ENCODE measurements at regions not wholly inside any gene's neighbourhood (a gene's known extent, or its start where the extent isn't known, plus 50 kb on each side); places are given as distances from the start of the nearest gene placed in this dataset.

GRCh38 chr12:89838833-89839232, 130.2 kb upstream of the ATP2B1 start:
- Histone ChIP-seq H3K79me2 (replicated peaks; ENCODE audit: insufficient read depth, low read length) (no peaks in the 10 kb centered on the region), H3K27me3 (ENCODE audit: insufficient read depth, low read depth, low read length) (peaks cover 2% of the 10 kb centered on the region), H3K27ac (ENCODE audit: low read length) (no peak overlapping the region), H3K36me3 (ENCODE audit: insufficient read depth, low read length) (no peaks in the 10 kb centered on the region), H3K9me3 (ENCODE audit: low read length) (no peaks in the 10 kb centered on the region), H3K4me2 (ENCODE audit: low read length) (no peak overlapping the region), H3K9ac (ENCODE audit: low read length) (no peak overlapping the region), H2AFZ (ENCODE audit: low read depth, low read length) (no peak overlapping the region), H3K9me2 (ENCODE audit: insufficient read depth, low read length) (no peaks in the 10 kb centered on the region), H3K4me3 (ENCODE audit: low read length) (no peak overlapping the region), H4K20me1 (ENCODE audit: insufficient read depth) (no peaks in the 10 kb centered on the region), H3F3A (ENCODE audit: insufficient read depth, low read length, poor library complexity, severe bottlenecking) (no peaks in the 10 kb centered on the region)
- no peak for TF ChIP-seq MXI1 (conservative IDR thresholded peaks at IDR 0.05; ENCODE audit: poor library complexity, severe bottlenecking)
- TF ChIP-seq REST (IDR thresholded peaks at IDR 0.05; ENCODE audit: borderline replicate concordance), result no peak
- TF ChIP-seq EZH2 (IDR thresholded peaks at IDR 0.05; ENCODE audit: borderline replicate concordance, insufficient read depth, low read length, poor library complexity, severe bottlenecking), result no peak
- TF ChIP-seq CTCF (IDR thresholded peaks at IDR 0.05; ENCODE audit: poor library complexity, severe bottlenecking), result no peak
- no peak for TF ChIP-seq EP300 (conservative IDR thresholded peaks at IDR 0.05; ENCODE audit: poor library complexity, severe bottlenecking)
- TF ChIP-seq SMC3 (conservative IDR thresholded peaks at IDR 0.05; ENCODE audit: poor library complexity), result no peak
- TF ChIP-seq RAD21 (conservative IDR thresholded peaks at IDR 0.05), result no peak
- no peak for TF ChIP-seq POLR2AphosphoS5 (IDR thresholded peaks at IDR 0.05)
- no peak for TF ChIP-seq TAF1 (IDR thresholded peaks at IDR 0.05; ENCODE audit: low read depth)

GRCh38 chr12:89836026-89836425, 127.4 kb upstream of the ATP2B1 start:
- no peak for TF ChIP-seq SMC3 (conservative IDR thresholded peaks at IDR 0.05; ENCODE audit: poor library complexity)
- no peak for TF ChIP-seq REST (IDR thresholded peaks at IDR 0.05; ENCODE audit: borderline replicate concordance)
- TF ChIP-seq EP300 (conservative IDR thresholded peaks at IDR 0.05; ENCODE audit: poor library complexity, severe bottlenecking), result no peak
- TF ChIP-seq RAD21 (conservative IDR thresholded peaks at IDR 0.05), result no peak
- no peak for TF ChIP-seq MXI1 (conservative IDR thresholded peaks at IDR 0.05; ENCODE audit: poor library complexity, severe bottlenecking)
- no peak for TF ChIP-seq TAF1 (IDR thresholded peaks at IDR 0.05; ENCODE audit: low read depth)
- no peak for TF ChIP-seq POLR2AphosphoS5 (IDR thresholded peaks at IDR 0.05)
- H3K27ac ChIP-seq (ENCODE audit: low read length), result no peak overlapping the region
- H3K9ac ChIP-seq (ENCODE audit: low read length), result no peak overlapping the region
- H3K4me3 ChIP-seq (ENCODE audit: low read length), result no peak overlapping the region
- H3K4me2 ChIP-seq (ENCODE audit: low read length), result no peak overlapping the region
- no peaks in the 10 kb centered on the region for H3K79me2 ChIP-seq (replicated peaks; ENCODE audit: insufficient read depth, low read length)
- H3K36me3 ChIP-seq (ENCODE audit: insufficient read depth, low read length), result no peaks in the 10 kb centered on the region
- H4K20me1 ChIP-seq (ENCODE audit: insufficient read depth), result no peaks in the 10 kb centered on the region
- H2AFZ ChIP-seq (ENCODE audit: low read depth, low read length), result no peak overlapping the region
- no peaks in the 10 kb centered on the region for H3K9me2 ChIP-seq (ENCODE audit: insufficient read depth, low read length)
- H3K9me3 ChIP-seq (ENCODE audit: low read length), result no peaks in the 10 kb centered on the region
- H3K27me3 ChIP-seq (ENCODE audit: insufficient read depth, low read depth, low read length), result peaks cover 2% of the 10 kb centered on the region
- H3F3A ChIP-seq (ENCODE audit: insufficient read depth, low read length, poor library complexity, severe bottlenecking), result no peaks in the 10 kb centered on the region

Measured in neural cell (in vitro differentiated cells).